ENCODE measurements at regions not wholly inside any gene's neighbourhood (a gene's known extent, or its start where the extent isn't known, plus 50 kb on each side); places are given as distances from the start of the nearest gene placed in this dataset.

DNA sequence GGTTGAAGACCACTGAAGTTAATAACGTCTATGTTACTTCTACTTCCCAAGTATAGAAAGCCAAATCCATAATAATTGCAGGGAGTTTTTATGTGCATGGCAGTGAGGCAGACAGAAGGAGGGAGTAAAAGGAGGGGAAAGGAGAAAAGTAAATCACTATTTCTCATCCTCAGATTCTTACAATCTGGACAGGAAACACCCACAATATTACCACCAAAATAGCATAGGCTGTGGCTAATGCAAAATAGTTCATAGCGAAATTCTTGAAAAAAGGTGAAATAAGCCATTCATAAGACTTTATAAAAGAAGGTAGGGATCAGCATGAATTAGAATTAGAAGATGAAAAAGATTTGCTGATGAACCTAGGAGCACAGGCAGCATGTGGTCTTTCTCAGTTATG is 128.1 kb downstream of the KCNJ2 start (continued):
- TF ChIP-seq NANOG (IDR thresholded peaks at IDR 0.05; ENCODE audit: borderline replicate concordance) = no peak

DNA sequence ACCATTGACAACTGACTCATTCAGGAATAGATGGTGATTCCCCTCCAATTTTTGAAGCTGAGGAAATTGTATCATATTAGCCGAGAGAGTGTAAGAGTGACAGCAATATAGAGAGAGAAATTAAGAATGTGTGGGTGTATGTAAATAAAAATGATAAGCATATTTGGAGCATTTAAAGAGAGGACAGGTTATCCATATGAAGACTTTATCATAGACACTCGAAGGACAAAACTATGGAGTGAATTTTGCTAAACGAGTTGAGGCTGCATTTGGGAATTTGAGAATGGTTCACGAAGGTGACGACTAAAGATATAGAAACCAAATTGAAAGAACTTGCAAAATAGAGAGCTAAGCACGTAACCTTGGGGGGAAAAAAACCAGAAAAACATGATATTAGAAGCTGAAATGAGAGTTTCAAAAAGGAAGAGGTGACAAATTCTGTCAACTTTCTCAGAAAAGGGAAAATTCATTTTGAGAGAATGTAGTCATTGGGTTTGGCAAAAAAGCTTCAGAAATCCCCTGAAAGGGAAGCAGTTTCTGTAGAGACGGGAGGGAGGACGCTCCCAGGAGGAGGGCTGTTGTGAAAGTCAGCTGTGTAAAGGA is 129.7 kb downstream of the KCNJ2 start:
- H3K4me1 Mint-ChIP-seq = peaks cover 14% of the 10 kb centered on the region
- no peaks in the 10 kb centered on the region for H3K79me2 ChIP-seq (replicated peaks; ENCODE audit: insufficient read depth)
- H3K36me3 ChIP-seq (ENCODE audit: insufficient read depth) = no peaks in the 10 kb centered on the region
- no peak overlapping the region for H3K4me2 ChIP-seq
- no peak overlapping the region for H3K27ac Mint-ChIP-seq
- ATAC-seq (no peak), DNase-seq (ENCODE audit: low spot score) (no peak)
- no peak overlapping the region for H3K4me3 Mint-ChIP-seq
- no peak overlapping the region for H3K27ac ChIP-seq (ENCODE audit: low read depth)
- H3K9me3 Mint-ChIP-seq = peaks cover 3% of the 10 kb centered on the region; the same call in 2 of the 3 replicates
- TF ChIP-seq, protein P1, sequence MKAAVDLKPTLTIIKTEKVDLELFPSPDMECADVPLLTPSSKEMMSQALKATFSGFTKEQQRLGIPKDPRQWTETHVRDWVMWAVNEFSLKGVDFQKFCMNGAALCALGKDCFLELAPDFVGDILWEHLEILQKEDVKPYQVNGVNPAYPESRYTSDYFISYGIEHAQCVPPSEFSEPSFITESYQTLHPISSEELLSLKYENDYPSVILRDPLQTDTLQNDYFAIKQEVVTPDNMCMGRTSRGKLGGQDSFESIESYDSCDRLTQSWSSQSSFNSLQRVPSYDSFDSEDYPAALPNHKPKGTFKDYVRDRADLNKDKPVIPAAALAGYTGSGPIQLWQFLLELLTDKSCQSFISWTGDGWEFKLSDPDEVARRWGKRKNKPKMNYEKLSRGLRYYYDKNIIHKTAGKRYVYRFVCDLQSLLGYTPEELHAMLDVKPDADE (IDR thresholded peaks at IDR 0.05) = no peak
- no peak for TF ChIP-seq EZH2 (IDR thresholded peaks at IDR 0.05; ENCODE audit: low read depth, unreplicated experiment)
- TF ChIP-seq, protein P2, sequence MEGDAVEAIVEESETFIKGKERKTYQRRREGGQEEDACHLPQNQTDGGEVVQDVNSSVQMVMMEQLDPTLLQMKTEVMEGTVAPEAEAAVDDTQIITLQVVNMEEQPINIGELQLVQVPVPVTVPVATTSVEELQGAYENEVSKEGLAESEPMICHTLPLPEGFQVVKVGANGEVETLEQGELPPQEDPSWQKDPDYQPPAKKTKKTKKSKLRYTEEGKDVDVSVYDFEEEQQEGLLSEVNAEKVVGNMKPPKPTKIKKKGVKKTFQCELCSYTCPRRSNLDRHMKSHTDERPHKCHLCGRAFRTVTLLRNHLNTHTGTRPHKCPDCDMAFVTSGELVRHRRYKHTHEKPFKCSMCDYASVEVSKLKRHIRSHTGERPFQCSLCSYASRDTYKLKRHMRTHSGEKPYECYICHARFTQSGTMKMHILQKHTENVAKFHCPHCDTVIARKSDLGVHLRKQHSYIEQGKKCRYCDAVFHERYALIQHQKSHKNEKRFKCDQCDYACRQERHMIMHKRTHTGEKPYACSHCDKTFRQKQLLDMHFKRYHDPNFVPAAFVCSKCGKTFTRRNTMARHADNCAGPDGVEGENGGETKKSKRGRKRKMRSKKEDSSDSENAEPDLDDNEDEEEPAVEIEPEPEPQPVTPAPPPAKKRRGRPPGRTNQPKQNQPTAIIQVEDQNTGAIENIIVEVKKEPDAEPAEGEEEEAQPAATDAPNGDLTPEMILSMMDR (conservative IDR thresholded peaks at IDR 0.05; ENCODE audit: low read depth in 2 of 2) = no peak
- no peak for TF ChIP-seq POLR2AphosphoS5 (IDR thresholded peaks at IDR 0.05; ENCODE audit: low read depth)
- TF ChIP-seq ZNF462 (CRISPR knock-in tag; IDR thresholded peaks at IDR 0.05) = no peak
- TF ChIP-seq, protein P3, sequence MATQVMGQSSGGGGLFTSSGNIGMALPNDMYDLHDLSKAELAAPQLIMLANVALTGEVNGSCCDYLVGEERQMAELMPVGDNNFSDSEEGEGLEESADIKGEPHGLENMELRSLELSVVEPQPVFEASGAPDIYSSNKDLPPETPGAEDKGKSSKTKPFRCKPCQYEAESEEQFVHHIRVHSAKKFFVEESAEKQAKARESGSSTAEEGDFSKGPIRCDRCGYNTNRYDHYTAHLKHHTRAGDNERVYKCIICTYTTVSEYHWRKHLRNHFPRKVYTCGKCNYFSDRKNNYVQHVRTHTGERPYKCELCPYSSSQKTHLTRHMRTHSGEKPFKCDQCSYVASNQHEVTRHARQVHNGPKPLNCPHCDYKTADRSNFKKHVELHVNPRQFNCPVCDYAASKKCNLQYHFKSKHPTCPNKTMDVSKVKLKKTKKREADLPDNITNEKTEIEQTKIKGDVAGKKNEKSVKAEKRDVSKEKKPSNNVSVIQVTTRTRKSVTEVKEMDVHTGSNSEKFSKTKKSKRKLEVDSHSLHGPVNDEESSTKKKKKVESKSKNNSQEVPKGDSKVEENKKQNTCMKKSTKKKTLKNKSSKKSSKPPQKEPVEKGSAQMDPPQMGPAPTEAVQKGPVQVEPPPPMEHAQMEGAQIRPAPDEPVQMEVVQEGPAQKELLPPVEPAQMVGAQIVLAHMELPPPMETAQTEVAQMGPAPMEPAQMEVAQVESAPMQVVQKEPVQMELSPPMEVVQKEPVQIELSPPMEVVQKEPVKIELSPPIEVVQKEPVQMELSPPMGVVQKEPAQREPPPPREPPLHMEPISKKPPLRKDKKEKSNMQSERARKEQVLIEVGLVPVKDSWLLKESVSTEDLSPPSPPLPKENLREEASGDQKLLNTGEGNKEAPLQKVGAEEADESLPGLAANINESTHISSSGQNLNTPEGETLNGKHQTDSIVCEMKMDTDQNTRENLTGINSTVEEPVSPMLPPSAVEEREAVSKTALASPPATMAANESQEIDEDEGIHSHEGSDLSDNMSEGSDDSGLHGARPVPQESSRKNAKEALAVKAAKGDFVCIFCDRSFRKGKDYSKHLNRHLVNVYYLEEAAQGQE (IDR thresholded peaks at IDR 0.05; ENCODE audit: unreplicated experiment) = no peak
- no peak for TF ChIP-seq ZNF114 (CRISPR knock-in tag; IDR thresholded peaks at IDR 0.05)
- TF ChIP-seq EZH2phosphoT487 (IDR thresholded peaks at IDR 0.05; ENCODE audit: unreplicated experiment) = no peak
- no peak for TF ChIP-seq NANOG (IDR thresholded peaks at IDR 0.05; ENCODE audit: borderline replicate concordance)
- no peak for TF ChIP-seq ZNF331 (CRISPR knock-in tag; IDR thresholded peaks at IDR 0.05; ENCODE audit: low read depth)
- TF ChIP-seq STAT1 (IDR thresholded peaks at IDR 0.05; ENCODE audit: unreplicated experiment) = no peak
- TF ChIP-seq JUNB (IDR thresholded peaks at IDR 0.05; ENCODE audit: unreplicated experiment) = no peak
- TF ChIP-seq CREB1 (CRISPR knock-in tag; IDR thresholded peaks at IDR 0.05; ENCODE audit: low read depth) = no peak
- H3F3A ChIP-seq (replicated peaks; ENCODE audit: low read depth) = no peaks in the 10 kb centered on the region
- peak overlapping the region; percentile 23; the same call in 1 of the 2 replicates for H2AFZ ChIP-seq
- no peaks in the 10 kb centered on the region for H3K27me3 ChIP-seq (ENCODE audit: insufficient read depth)
- no peaks in the 10 kb centered on the region for H3K27me3 Mint-ChIP-seq (ENCODE audit: insufficient read depth, low read depth, poor library complexity)
- peaks cover 5% of the 10 kb centered on the region; the same call in 2 of the 3 replicates for H3K36me3 Mint-ChIP-seq (ENCODE audit: low read depth)
- no peaks in the 10 kb centered on the region for H4K20me1 ChIP-seq (replicated peaks; ENCODE audit: insufficient read depth)
- H3K4me1 ChIP-seq (ENCODE audit: insufficient read depth) = peaks cover 7% of the 10 kb centered on the region
- no peak overlapping the region for H3K4me3 ChIP-seq
- H3K9me2 ChIP-seq (ENCODE audit: insufficient read depth) = no peaks in the 10 kb centered on the region

Measured in GM23338 (cell line).